ENCODE measurements at regions not wholly inside any gene's neighbourhood (a gene's known extent, or its start where the extent isn't known, plus 50 kb on each side); places are given as distances from the start of the nearest gene placed in this dataset.

GRCh38 chr12:111155521-111155920, 213.4 kb downstream of the PHETA1 start:
- intact Hi-C loops (cut with micrococcal nuclease) = no loop called here
- H3K27me3 Mint-ChIP-seq = peaks cover 22% of the 10 kb centered on the region
- peaks cover 0 to 6% (median 2%) of the 10 kb centered on the region in 4 experiments for H3K27me3 ChIP-seq (replicated peaks in 1 of 4; ENCODE audit: control extremely low read depth in 1 of 4, control insufficient read depth in 3 of 4, insufficient read depth in 4 of 4, low read length in 3 of 4)
- H3K4me3 Mint-ChIP-seq = no peak overlapping the region
- ChIA-PET POLR2A (no interaction called here), CTCF (no interaction called here)
- H3K4me3 ChIP-seq (ENCODE audit: control extremely low read depth in 1 of 5, extremely low read depth in 1 of 5, insufficient read depth in 1 of 5, low read depth in 2 of 5, low read length in 4 of 5) = no peak overlapping the region
- no peak overlapping the region for H3K9ac ChIP-seq (ENCODE audit: low read length)
- H3K27ac Mint-ChIP-seq = no peak overlapping the region
- 100% methylated on average over 3 of the region's 8 CpGs for WGBS (ENCODE audit: insufficient coverage)
- no peak for DNase-seq
- no peaks in the 10 kb centered on the region for H4K20me1 ChIP-seq (ENCODE audit: control insufficient read depth, insufficient read depth, low read length, poor library complexity, severe bottlenecking)
- no peaks in the 10 kb centered on the region for H3K4me1 Mint-ChIP-seq
- no peaks in the 10 kb centered on the region for H3K36me3 ChIP-seq (replicated peaks in 1 of 2; ENCODE audit: control extremely low read depth in 1 of 2, control insufficient read depth in 1 of 2, extremely low read depth in 1 of 2, insufficient read depth in 2 of 2, low read length in 1 of 2)
- no peak for TF ChIP-seq CTCF (IDR thresholded peaks at IDR 0.05)
- TF ChIP-seq EZH2 (IDR thresholded peaks at IDR 0.05; ENCODE audit: borderline replicate concordance, insufficient read depth, low read depth, low read length, poor library complexity, severe bottlenecking) = no peak
- ATAC-seq (ENCODE audit: low read depth) = no peak
- no peaks in the 10 kb centered on the region for H3K79me2 ChIP-seq (ENCODE audit: control insufficient read depth, insufficient read depth, low read length)
- H3K9me3 ChIP-seq (ENCODE audit: control extremely low read depth in 1 of 3, control insufficient read depth in 2 of 3, insufficient read depth in 1 of 3, low read length in 2 of 3) = no peaks in the 10 kb centered on the region
- no peaks in the 10 kb centered on the region for H3K4me1 ChIP-seq (ENCODE audit: control insufficient read depth in 2 of 2, insufficient read depth in 2 of 2, low read length in 2 of 2)
- no peak overlapping the region for H3K27ac ChIP-seq (ENCODE audit: low read length in 2 of 2)
- H2AFZ ChIP-seq (ENCODE audit: insufficient read depth, low read depth, low read length, poor library complexity, severe bottlenecking) = no peak overlapping the region
- no peaks in the 10 kb centered on the region for H3K9me3 Mint-ChIP-seq (ENCODE audit: insufficient read depth)
- no peak overlapping the region for H3K4me2 ChIP-seq (replicated peaks; ENCODE audit: low read depth, low read length, poor library complexity, severe bottlenecking)

GRCh38 chr12:111155020-111155419, 213.9 kb downstream of the PHETA1 start:
- Histone ChIP-seq H3K27me3 (replicated peaks in 1 of 4; ENCODE audit: control extremely low read depth in 1 of 4, control insufficient read depth in 3 of 4, insufficient read depth in 4 of 4, low read length in 3 of 4) (peaks cover 0 to 7% (median 2%) of the 10 kb centered on the region in 4 experiments), H3K9me3 (ENCODE audit: control extremely low read depth in 1 of 3, control insufficient read depth in 2 of 3, insufficient read depth in 1 of 3, low read length in 2 of 3) (no peaks in the 10 kb centered on the region), H3K9ac (ENCODE audit: low read length) (no peak overlapping the region), H3K36me3 (replicated peaks in 1 of 2; ENCODE audit: control extremely low read depth in 1 of 2, control insufficient read depth in 1 of 2, extremely low read depth in 1 of 2, insufficient read depth in 2 of 2, low read length in 1 of 2) (no peaks in the 10 kb centered on the region), H2AFZ (ENCODE audit: insufficient read depth, low read depth, low read length, poor library complexity, severe bottlenecking) (no peak overlapping the region), H3K27ac (ENCODE audit: low read length in 2 of 2) (no peak overlapping the region), H3K4me2 (replicated peaks; ENCODE audit: low read depth, low read length, poor library complexity, severe bottlenecking) (no peak overlapping the region), H3K4me1 (ENCODE audit: control insufficient read depth in 2 of 2, insufficient read depth in 2 of 2, low read length in 2 of 2) (no peaks in the 10 kb centered on the region), H4K20me1 (ENCODE audit: control insufficient read depth, insufficient read depth, low read length, poor library complexity, severe bottlenecking) (no peaks in the 10 kb centered on the region), H3K79me2 (ENCODE audit: control insufficient read depth, insufficient read depth, low read length) (no peaks in the 10 kb centered on the region), H3K4me3 (ENCODE audit: control extremely low read depth in 1 of 5, extremely low read depth in 1 of 5, insufficient read depth in 1 of 5, low read depth in 2 of 5, low read length in 4 of 5) (no peak overlapping the region)
- intact Hi-C loops (cut with micrococcal nuclease) = no loop called here
- WGBS (ENCODE audit: insufficient coverage) = 87% methylated on average over 3 of the region's 3 CpGs
- no peak for TF ChIP-seq EZH2 (IDR thresholded peaks at IDR 0.05; ENCODE audit: borderline replicate concordance, insufficient read depth, low read depth, low read length, poor library complexity, severe bottlenecking)
- no peak for TF ChIP-seq CTCF (IDR thresholded peaks at IDR 0.05)
- H3K4me1 Mint-ChIP-seq = no peaks in the 10 kb centered on the region
- H3K9me3 Mint-ChIP-seq (ENCODE audit: insufficient read depth) = no peaks in the 10 kb centered on the region
- CTCF ChIA-PET = no interaction called here
- H3K27ac Mint-ChIP-seq = no peak overlapping the region
- H3K27me3 Mint-ChIP-seq = peaks cover 21% of the 10 kb centered on the region
- POLR2A ChIA-PET = interaction anchor here (0.6 kb wide), 1 partner anchor 29 kb away, joined by 4 read pairs; no protein-coding TSS in a partner anchor
- ATAC-seq (ENCODE audit: low read depth) (no peak), DNase-seq (no peak)
- H3K4me3 Mint-ChIP-seq = no peak overlapping the region
